HepG2 (cell line): ENCODE measurements at regions not wholly inside any gene's neighbourhood (a gene's known extent, or its start where the extent isn't known, plus 50 kb on each side); places are given as distances from the start of the nearest gene placed in this dataset.

Source experiments
- ATAC-seq: fragments of 200-7000 bp; cut with Tn5 transposase; 3 replicates; pipeline ENCODE4 v1.9.1; 2020; ENCODE audit warnings: mild to moderate bottlenecking, moderate library complexity
- BruUV-seq: library from RNA; stranded (reverse); fragments of 400-500 nt; replicated peaks from 2 replicates; lab custom pipeline; 2021; lab: Mats Ljungman, UMichigan
- CTCF ChIA-PET: fragments of 300-600 bp; formaldehyde crosslinking; extraction: SDS; loops from one replicate; lab custom pipeline; 2021; ENCODE audit warnings: low total read pairs, inconsistent platforms, low intra/inter-chr PET ratio; lab: Yijun Ruan, JAX
- POLR2A ChIA-PET: fragments of 350-600 bp; sonication (Branson Sonifier 250); formaldehyde crosslinking; loops from one replicate; lab custom pipeline; 2020; ENCODE audit warnings: antibody characterized with exemption, inconsistent platforms; lab: Yijun Ruan, JAX
- DNase-seq: peaks from one replicate; pipeline ENCODE4 v3.0.0-alpha.2; 2015; ENCODE audit warnings: low spot score
- FAIRE-seq: peaks from 3 replicates; lab custom pipeline; 2011; peaks lifted over from hg19 to GRCh38; lab: Jason Lieb, UNC
- H2AFZ ChIP-seq: one replicate; pipeline ENCODE4 v1.6.1; 2011; ENCODE audit warnings: low read length, inconsistent platforms
- H3K27ac ChIP-seq: fragments of 300-600 bp; 3 replicates; pipeline ENCODE4 v1.8.0; 2011; ENCODE audit warnings: mixed run types, mild to moderate bottlenecking, mixed read lengths, low read length, inconsistent platforms; ENCODE audit not compliant: insufficient read depth; ENCODE audit errors: extremely low read length
- H3K27me3 ChIP-seq, 2 experiments: fragments of 200-600 bp in 1 of 2; 2 replicates in 1 of 2; 3 replicates in 1 of 2; pipeline versions ENCODE4 v1.6.0 to v1.8.0; 2011; ENCODE audit warnings: low read length in 2 of 2, mild to moderate bottlenecking in 2 of 2, moderate library complexity in 2 of 2, inconsistent platforms in 1 of 2; ENCODE audit not compliant: insufficient read depth in 2 of 2, control insufficient read depth in 1 of 2
- H3K36me3 ChIP-seq, 2 experiments: fragments of 200-600 bp in 1 of 2; replicated peaks in 1 of 2; 2 replicates in 1 of 2; 3 replicates in 1 of 2; pipeline versions ENCODE4 v1.5.1 to v1.8.0; 2011; ENCODE audit warnings: low read length in 2 of 2, inconsistent platforms in 1 of 2; ENCODE audit not compliant: insufficient read depth in 2 of 2, control insufficient read depth in 1 of 2
- H3K4me1 ChIP-seq: 2 replicates; pipeline ENCODE4 v1.5.1; 2012; ENCODE audit warnings: low read length, inconsistent platforms; ENCODE audit not compliant: insufficient read depth
- H3K4me2 ChIP-seq: 2 replicates; pipeline ENCODE4 v1.6.0; 2011; ENCODE audit warnings: low read depth, low read length, inconsistent platforms
- H3K4me3 ChIP-seq, 3 experiments: fragments of 200-600 bp in 1 of 3; sonication (generic), shearing (Covaris generic) in 1 of 3; replicated peaks in 1 of 3; 2 replicates each; pipeline ENCODE4 v1.5.1; 2011 to 2016; ENCODE audit warnings: low read length in 3 of 3, inconsistent platforms in 2 of 3, low read depth in 2 of 3, mild to moderate bottlenecking in 2 of 3, control low read depth in 1 of 3, mixed read lengths in 1 of 3; ENCODE audit not compliant: insufficient read depth in 1 of 3
- H3K79me2 ChIP-seq: one replicate; pipeline ENCODE4 v1.6.1; 2011; ENCODE audit warnings: low read length, inconsistent platforms; ENCODE audit not compliant: insufficient read depth
- H3K9ac ChIP-seq: 2 replicates; pipeline ENCODE4 v1.6.0; 2011; ENCODE audit warnings: mild to moderate bottlenecking, low read depth, low read length, inconsistent platforms; ENCODE audit not compliant: insufficient read depth
- H3K9me3 ChIP-seq: 2 replicates; pipeline ENCODE4 v1.5.1; 2012; ENCODE audit warnings: mild to moderate bottlenecking, low read length
- H4K20me1 ChIP-seq: 2 replicates; pipeline ENCODE4 v1.6.0; 2011; ENCODE audit warnings: inconsistent platforms, mild to moderate bottlenecking, low read length, moderate library complexity; ENCODE audit not compliant: insufficient read depth
- FOXC1 ChIP-seq: sonication (generic); formaldehyde crosslinking; IDR thresholded peaks from 2 replicates; pipeline ENCODE4 v1.8.0; 2022; ENCODE audit warnings: mild to moderate bottlenecking, missing genetic modification reagents, borderline replicate concordance
- GATA4 ChIP-seq: sonication (generic); IDR thresholded peaks from 2 replicates; pipeline ENCODE4 v1.6.1; 2016; ENCODE audit warnings: antibody characterized with exemption, low read depth, borderline replicate concordance
- GPN1 ChIP-seq: sonication (generic); formaldehyde crosslinking; IDR thresholded peaks from 2 replicates; pipeline ENCODE4 v1.5.1; 2020; ENCODE audit warnings: missing genetic modification reagents, borderline replicate concordance
- GTF3A ChIP-seq: sonication (generic); formaldehyde crosslinking; conservative IDR thresholded peaks from 2 replicates; pipeline ENCODE4 v1.4.0; 2020; ENCODE audit warnings: mild to moderate bottlenecking, missing genetic modification reagents
- HNF4G ChIP-seq, 2 experiments: sonication (generic) in 1 of 2; formaldehyde crosslinking in 1 of 2; IDR thresholded peaks; 2 replicates each; pipeline versions ENCODE4 v1.4.0 to v1.6.1; 2011 to 2020; ENCODE audit warnings: borderline replicate concordance in 2 of 2, low read depth in 2 of 2, mild to moderate bottlenecking in 2 of 2, low read length in 1 of 2, missing genetic modification reagents in 1 of 2, moderate library complexity in 1 of 2
- NR2C2 ChIP-seq: sonication (generic); formaldehyde crosslinking; IDR thresholded peaks from 2 replicates; pipeline ENCODE4 v1.4.0; 2020; ENCODE audit warnings: missing genetic modification reagents, mild to moderate bottlenecking, moderate library complexity, borderline replicate concordance
- PHF20 ChIP-seq: sonication (generic); formaldehyde crosslinking; IDR thresholded peaks from 2 replicates; pipeline ENCODE4 v1.5.0; 2020; ENCODE audit warnings: mild to moderate bottlenecking, missing genetic modification reagents
- SMC3 ChIP-seq: IDR thresholded peaks from 2 replicates; pipeline ENCODE4 v1.6.1; 2011; ENCODE audit warnings: low read length, improper control_type of control experiment
- SNAI1 ChIP-seq: sonication (generic); formaldehyde crosslinking; IDR thresholded peaks from 2 replicates; pipeline ENCODE4 v1.5.0; 2020; ENCODE audit warnings: mild to moderate bottlenecking, missing genetic modification reagents, borderline replicate concordance
- SP5 ChIP-seq: IDR thresholded peaks from 2 replicates; pipeline ENCODE4 v1.6.1; 2016; ENCODE audit warnings: low read depth, borderline replicate concordance
- STAG1 ChIP-seq: sonication (generic); formaldehyde crosslinking; IDR thresholded peaks from 2 replicates; pipeline ENCODE4 v1.4.0; 2020; ENCODE audit warnings: missing genetic modification reagents
- U2AF2 ChIP-seq: fragments of 200-400 bp; formaldehyde crosslinking; IDR thresholded peaks from 2 replicates; pipeline ENCODE4 v1.6.1; 2017; ENCODE audit warnings: low read depth, mild to moderate bottlenecking, low read length
- ZBTB7A ChIP-seq: sonication (generic); formaldehyde crosslinking; IDR thresholded peaks from 2 replicates; pipeline ENCODE4 v1.8.0; 2022; ENCODE audit warnings: mild to moderate bottlenecking, missing genetic modification reagents
- ZNF569 ChIP-seq: sonication (generic); formaldehyde crosslinking; IDR thresholded peaks from 2 replicates; pipeline ENCODE4 v1.5.0; 2020; ENCODE audit warnings: mild to moderate bottlenecking, missing genetic modification reagents, moderate library complexity, borderline replicate concordance
- ZNF660 ChIP-seq: sonication (generic); formaldehyde crosslinking; IDR thresholded peaks from 2 replicates; pipeline ENCODE4 v1.5.1; 2020; ENCODE audit warnings: mild to moderate bottlenecking, low read depth, missing genetic modification reagents, borderline replicate concordance
- ZNF747 ChIP-seq: sonication (generic); formaldehyde crosslinking; IDR thresholded peaks from 2 replicates; pipeline ENCODE4 v1.8.1; 2023; ENCODE audit warnings: missing genetic modification reagents, mild to moderate bottlenecking, borderline replicate concordance
- ZSCAN22 ChIP-seq: sonication (generic); formaldehyde crosslinking; IDR thresholded peaks from 2 replicates; pipeline ENCODE4 v1.4.0; 2020; ENCODE audit warnings: mild to moderate bottlenecking, missing genetic modification reagents
- WGBS: methylation state at CpG from one replicate; pipeline ENCODE4 v1.1.6; 2017; ENCODE audit warnings: low lambda C conversion rate; 5-methylcytosine and 5-hydroxymethylcytosine counted together
- in situ Hi-C: cut with HindIII; loops from 2 replicates; pipeline ENCODE4 v1.10.0; 2017; ENCODE audit warnings: low pct_unique_long_range_greater_than_20kb; ENCODE audit not compliant: extremely low pct_ligation_motif_present
- intact Hi-C: fragments of 100-400 bp; cut with micrococcal nuclease; formaldehyde crosslinking; loops from one replicate; pipeline ENCODE4 v1.10.0; 2022; ENCODE audit not compliant: unreplicated experiment
- TF ChIP-seq, protein P1 (sequence below): sonication (generic); formaldehyde crosslinking; IDR thresholded peaks from 2 replicates; pipeline ENCODE4 v1.5.0; 2020; ENCODE audit warnings: missing genetic modification reagents
- TF ChIP-seq, protein P2 (sequence below): sonication (generic); formaldehyde crosslinking; IDR thresholded peaks from 2 replicates; pipeline ENCODE4 v1.5.0; 2020; ENCODE audit warnings: mild to moderate bottlenecking, missing genetic modification reagents, moderate library complexity

DNA sequence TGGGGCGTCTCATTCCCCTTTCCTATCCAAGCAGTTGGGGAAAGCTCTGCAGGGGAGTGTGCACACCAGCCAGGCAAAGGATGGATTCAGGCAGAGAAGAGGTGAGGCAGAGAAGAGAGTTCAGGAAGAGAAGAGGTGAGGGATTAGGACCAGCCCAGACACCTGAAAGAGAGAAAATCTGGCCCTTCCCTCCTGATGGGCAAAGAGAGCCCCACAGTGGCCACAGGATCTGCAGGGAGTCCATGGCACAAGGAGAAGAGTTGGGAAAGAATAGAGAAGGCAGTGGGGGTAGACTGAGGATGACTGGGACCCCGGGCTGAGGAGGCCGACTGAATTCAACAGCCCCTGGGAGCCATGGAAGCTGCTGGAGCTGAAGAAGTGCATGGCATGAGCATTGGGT is 140.4 kb upstream of the ZMIZ1 start:
- H4K20me1 ChIP-seq: no peaks in the 10 kb centered on the region
- no peak for DNase-seq
- peaks cover 22% of the 10 kb centered on the region for H3K4me1 ChIP-seq
- no peak overlapping the region for H2AFZ ChIP-seq
- no peak overlapping the region for H3K4me2 ChIP-seq
- ChIA-PET POLR2A (no interaction called here), CTCF (no interaction called here)
- TF ChIP-seq ZNF747 (CRISPR knock-in tag) (no peak), GATA4 (no peak), FOXC1 (CRISPR knock-in tag) (no peak), U2AF2 (no peak), SNAI1 (CRISPR knock-in tag) (no peak), ZNF569 (CRISPR knock-in tag) (no peak), GTF3A (CRISPR knock-in tag) (no peak), ZSCAN22 (CRISPR knock-in tag) (no peak), HNF4G (IDR thresholded peaks at IDR 0.05; ENCODE audit: borderline replicate concordance, low read depth, low read length) (no peak), HNF4G (CRISPR knock-in tag; IDR thresholded peaks at IDR 0.05; ENCODE audit: borderline replicate concordance, low read depth) (no peak), NR2C2 (CRISPR knock-in tag) (no peak), GPN1 (no peak), PHF20 (CRISPR knock-in tag) (no peak), SMC3 (0 out of 2 replicates have a peak, but pooled peaks have one; percentile 13), SP5 (CRISPR knock-in tag) (no peak), STAG1 (CRISPR knock-in tag) (peak; percentile 52), ZBTB7A (CRISPR knock-in tag) (no peak), ZNF660 (no peak)
- TF ChIP-seq, protein P1, sequence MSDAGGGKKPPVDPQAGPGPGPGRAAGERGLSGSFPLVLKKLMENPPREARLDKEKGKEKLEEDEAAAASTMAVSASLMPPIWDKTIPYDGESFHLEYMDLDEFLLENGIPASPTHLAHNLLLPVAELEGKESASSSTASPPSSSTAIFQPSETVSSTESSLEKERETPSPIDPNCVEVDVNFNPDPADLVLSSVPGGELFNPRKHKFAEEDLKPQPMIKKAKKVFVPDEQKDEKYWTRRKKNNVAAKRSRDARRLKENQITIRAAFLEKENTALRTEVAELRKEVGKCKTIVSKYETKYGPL (CRISPR knock-in tag): no peak
- TF ChIP-seq, protein P2, sequence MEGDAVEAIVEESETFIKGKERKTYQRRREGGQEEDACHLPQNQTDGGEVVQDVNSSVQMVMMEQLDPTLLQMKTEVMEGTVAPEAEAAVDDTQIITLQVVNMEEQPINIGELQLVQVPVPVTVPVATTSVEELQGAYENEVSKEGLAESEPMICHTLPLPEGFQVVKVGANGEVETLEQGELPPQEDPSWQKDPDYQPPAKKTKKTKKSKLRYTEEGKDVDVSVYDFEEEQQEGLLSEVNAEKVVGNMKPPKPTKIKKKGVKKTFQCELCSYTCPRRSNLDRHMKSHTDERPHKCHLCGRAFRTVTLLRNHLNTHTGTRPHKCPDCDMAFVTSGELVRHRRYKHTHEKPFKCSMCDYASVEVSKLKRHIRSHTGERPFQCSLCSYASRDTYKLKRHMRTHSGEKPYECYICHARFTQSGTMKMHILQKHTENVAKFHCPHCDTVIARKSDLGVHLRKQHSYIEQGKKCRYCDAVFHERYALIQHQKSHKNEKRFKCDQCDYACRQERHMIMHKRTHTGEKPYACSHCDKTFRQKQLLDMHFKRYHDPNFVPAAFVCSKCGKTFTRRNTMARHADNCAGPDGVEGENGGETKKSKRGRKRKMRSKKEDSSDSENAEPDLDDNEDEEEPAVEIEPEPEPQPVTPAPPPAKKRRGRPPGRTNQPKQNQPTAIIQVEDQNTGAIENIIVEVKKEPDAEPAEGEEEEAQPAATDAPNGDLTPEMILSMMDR: peak; percentile 40
- no peak for FAIRE-seq
- peaks cover 7 to 70% of the 10 kb centered on the region in 2 experiments; a peak in 4 of 5 replicates for H3K27me3 ChIP-seq
- H3K27ac ChIP-seq: no peak overlapping the region
- H3K79me2 ChIP-seq: no peaks in the 10 kb centered on the region
- ATAC-seq: no peak
- WGBS: 26% methylated on average over 3 of the region's 3 CpGs
- no peak overlapping the region for H3K4me3 ChIP-seq
- H3K36me3 ChIP-seq: no peaks in the 10 kb centered on the region
- no TSS peak for BruUV-seq
- H3K9me3 ChIP-seq: no peaks in the 10 kb centered on the region
- intact Hi-C loops (no loop called here), in situ Hi-C loops (no loop called here)
- no peak overlapping the region for H3K9ac ChIP-seq
